Tibial nerve (tissue), 4 donors: ENCODE measurements at regions not wholly inside any gene's neighbourhood (a gene's known extent, or its start where the extent isn't known, plus 50 kb on each side); places are given as distances from the start of the nearest gene placed in this dataset.
A peak's percentile ranks its signal among the peaks of the same experiment; 100 is the strongest.

Source experiments
- DNase-seq, 2 donors: peaks; one replicate each; pipeline ENCODE4 v3.0.0-alpha.2; 2019; ENCODE audit warnings: low spot score in 2 of 2
- H3K27ac ChIP-seq, 4 donors: fragments of 200-600 bp; sonication (generic) in 3 of 4; one replicate each; pipeline ENCODE4 v1.5.1; 2017 to 2019; ENCODE audit warnings: mild to moderate bottlenecking in 1 of 4
- H3K27me3 ChIP-seq, 2 donors: fragments of 200-600 bp; sonication (generic) in 1 of 2; one replicate each; pipeline versions ENCODE4 v1.5.1 to v1.6.0; 2017 to 2019
- H3K36me3 ChIP-seq, 3 donors: fragments of 200-600 bp; sonication (generic); one replicate each; pipeline ENCODE4 v1.5.1; 2018 to 2019
- H3K4me1 ChIP-seq, 4 donors: fragments of 200-600 bp; sonication (generic) in 3 of 4; one replicate each; pipeline ENCODE4 v1.5.1; 2017 to 2019
- H3K4me3 ChIP-seq, 4 donors: fragments of 200-600 bp; sonication (generic) in 3 of 4; one replicate each; pipeline ENCODE4 v1.5.1; 2017 to 2019; ENCODE audit warnings: mild to moderate bottlenecking in 1 of 4, moderate library complexity in 1 of 4
- H3K9me3 ChIP-seq, 4 donors: fragments of 200-600 bp; sonication (generic) in 3 of 4; one replicate each; pipeline ENCODE4 v1.5.1; 2017 to 2019
- CTCF ChIP-seq, 5 experiments: fragments of 200-600 bp in 3 of 5; fragments of 450-650 bp in 2 of 5; sonication (generic) in 3 of 5; IDR thresholded peaks; one replicate each; pipeline ENCODE4 v1.5.1; 2016 to 2019; ENCODE audit warnings: antibody characterized with exemption in 5 of 5, mild to moderate bottlenecking in 3 of 5, moderate library complexity in 2 of 5
- EP300 ChIP-seq, 2 donors: sonication (generic); formaldehyde crosslinking; IDR thresholded peaks; one replicate each; pipeline ENCODE4 v1.6.1; 2017; ENCODE audit warnings: antibody characterized with exemption in 2 of 2, mild to moderate bottlenecking in 1 of 2
- POLR2A ChIP-seq, 2 donors: fragments of 450-650 bp; IDR thresholded peaks; one replicate each; pipeline ENCODE4 v1.6.1; 2017; ENCODE audit warnings: antibody characterized with exemption in 2 of 2, mild to moderate bottlenecking in 2 of 2, moderate library complexity in 2 of 2
- WGBS, 2 donors: methylation state at CpG; one replicate each; pipeline ENCODE4 v1.1.5; 2018; 5-methylcytosine and 5-hydroxymethylcytosine counted together

GRCh38 chr21:24055696-24056095 lies 1551.6 kb downstream of the MRPL39 start:
- no peak for DNase-seq
- Histone ChIP-seq H3K27ac (no peak overlapping the region), H3K4me3 (no peak overlapping the region), H3K4me1 (no peaks in the 10 kb centered on the region), H3K36me3 (no peaks in the 10 kb centered on the region), H3K27me3 (no peaks in the 10 kb centered on the region), H3K9me3 (no peaks in the 10 kb centered on the region)
- 63 to 64% methylated on average over 3 of the region's 3 CpGs for WGBS, 2 donors
- TF ChIP-seq EP300 (IDR thresholded peaks at IDR 0.05) (no peak), POLR2A (IDR thresholded peaks at IDR 0.05) (no peak), CTCF (IDR thresholded peaks at IDR 0.05) (no peak)

GRCh38 chr21:24050231-24050630 lies 1557.0 kb downstream of the MRPL39 start:
- TF ChIP-seq CTCF (IDR thresholded peaks at IDR 0.05) (no peak), POLR2A (IDR thresholded peaks at IDR 0.05) (no peak), EP300 (IDR thresholded peaks at IDR 0.05) (no peak)
- no peak for DNase-seq
- WGBS, 2 donors, result 50 to 56% methylated on average over 2 of the region's 2 CpGs

GRCh38 chr21:24046829-24047443 lies 1560.3 kb downstream of the MRPL39 start:
- Histone ChIP-seq H3K4me1 (peaks cover 0 to 19% (median 0%) of the 10 kb centered on the region in 4 donors), H3K9me3 (no peaks in the 10 kb centered on the region), H3K27me3 (no peaks in the 10 kb centered on the region), H3K36me3 (no peaks in the 10 kb centered on the region), H3K4me3 (no peak overlapping the region), H3K27ac (no peak overlapping the region)
- WGBS, 2 donors, result 72 to 74% methylated on average over 6 of the region's 6 CpGs
- DNase-seq, result no peak
- no peak for TF ChIP-seq CTCF (IDR thresholded peaks at IDR 0.05)
- no peak for TF ChIP-seq POLR2A (IDR thresholded peaks at IDR 0.05)
- TF ChIP-seq EP300 (IDR thresholded peaks at IDR 0.05), result no peak

More at GRCh38 chr21:24050231-24050630, 1557.0 kb downstream of the MRPL39 start:
- Histone ChIP-seq H3K4me3 (no peak overlapping the region), H3K4me1 (peaks cover 0 to 14% (median 0%) of the 10 kb centered on the region in 4 donors), H3K36me3 (no peaks in the 10 kb centered on the region), H3K27ac (no peak overlapping the region), H3K27me3 (no peaks in the 10 kb centered on the region), H3K9me3 (no peaks in the 10 kb centered on the region)

- peak in 1 of 2 donors; percentile 28 for TF ChIP-seq EP300 (IDR thresholded peaks at IDR 0.05)
- peak in 2 of 5 experiments; percentile 19 to 36 for TF ChIP-seq CTCF (IDR thresholded peaks at IDR 0.05)
- no peak for TF ChIP-seq POLR2A (IDR thresholded peaks at IDR 0.05)
- peak; percentile 41 to 68 for DNase-seq
- Histone ChIP-seq H3K27me3 (no peaks in the 10 kb centered on the region), H3K4me3 (no peak overlapping the region), H3K36me3 (no peaks in the 10 kb centered on the region), H3K27ac (no peak overlapping the region), H3K9me3 (no peaks in the 10 kb centered on the region), H3K4me1 (peaks cover 0 to 19% (median 0%) of the 10 kb centered on the region in 4 donors)
- 0 to 3% methylated on average over 2 of the region's 2 CpGs for whole genome bisulfite sequencing, 2 donors
These were observed 1561.5 kb downstream of the MRPL39 start for GRCh38 chr21:24045775-24046215.

GRCh38 chr21:24045373-24045772 lies 1561.9 kb downstream of the MRPL39 start:
- DNase-seq, result no peak
- no peaks in the 10 kb centered on the region for H3K27me3 ChIP-seq
- 27 to 32% methylated on average over 4 of the region's 4 CpGs for WGBS, 2 donors
- no peaks in the 10 kb centered on the region for H3K36me3 ChIP-seq
- TF ChIP-seq CTCF (IDR thresholded peaks at IDR 0.05) (no peak), EP300 (IDR thresholded peaks at IDR 0.05) (no peak), POLR2A (IDR thresholded peaks at IDR 0.05) (no peak)
- H3K4me1 ChIP-seq, result peaks cover 0 to 19% (median 0%) of the 10 kb centered on the region in 4 donors
- no peak overlapping the region for H3K4me3 ChIP-seq
- H3K9me3 ChIP-seq, result no peaks in the 10 kb centered on the region
- no peak overlapping the region for H3K27ac ChIP-seq
